ENCODE measurements at regions not wholly inside any gene's neighbourhood (a gene's known extent, or its start where the extent isn't known, plus 50 kb on each side); places are given as distances from the start of the nearest gene placed in this dataset.

GRCh38 chr12:88973998-88974397 lies 378.3 kb downstream of the DUSP6 start:
- no peak overlapping the region for H3K4me3 ChIP-seq
- WGBS (ENCODE audit: missing lambda C conversion rate), result 93% methylated on average over 1 of the region's 1 CpG
- ChIA-PET CTCF (no interaction called here), POLR2A (no interaction called here)
- ATAC-seq (no peak), FAIRE-seq (no peak), DNase-seq (ENCODE audit: low read depth in 1 of 2, low spot score in 1 of 2) (no peak)
- no peaks in the 10 kb centered on the region for H3K4me1 ChIP-seq
- H3K4me2 ChIP-seq, result no peak overlapping the region
- H3K9me3 ChIP-seq, result no peaks in the 10 kb centered on the region
- H3K27ac ChIP-seq, result no peak overlapping the region
- TF ChIP-seq MAFK (IDR thresholded peaks at IDR 0.05; ENCODE audit: partially characterized antibody) (peak; percentile 78), JUNB (IDR thresholded peaks at IDR 0.05) (no peak)

GRCh38 chr12:88970740-88971139 lies 381.6 kb downstream of the DUSP6 start:
- H3K4me3 ChIP-seq, result no peak overlapping the region
- DNase-seq (ENCODE audit: low read depth in 1 of 2, low spot score in 1 of 2) (no peak), FAIRE-seq (peak; percentile 72), ATAC-seq (no peak)
- ChIA-PET CTCF (interaction anchor here (1.6 kb wide), 1 partner anchor 825 kb away, joined by 4 read pairs; no protein-coding TSS in a partner anchor), POLR2A (no interaction called here)
- H3K4me1 ChIP-seq, result no peaks in the 10 kb centered on the region
- WGBS (ENCODE audit: missing lambda C conversion rate), result 0% methylated on average over 1 of the region's 1 CpG
- no peak for TF ChIP-seq HOXB13 (CRISPR knock-in tag; IDR thresholded peaks at IDR 0.05; ENCODE audit: low read depth)
- no peak for TF ChIP-seq NPAS2 (CRISPR knock-in tag; IDR thresholded peaks at IDR 0.05; ENCODE audit: borderline replicate concordance)
- no peak for TF ChIP-seq HOXB5 (CRISPR knock-in tag; IDR thresholded peaks at IDR 0.05)
- TF ChIP-seq, protein P1, sequence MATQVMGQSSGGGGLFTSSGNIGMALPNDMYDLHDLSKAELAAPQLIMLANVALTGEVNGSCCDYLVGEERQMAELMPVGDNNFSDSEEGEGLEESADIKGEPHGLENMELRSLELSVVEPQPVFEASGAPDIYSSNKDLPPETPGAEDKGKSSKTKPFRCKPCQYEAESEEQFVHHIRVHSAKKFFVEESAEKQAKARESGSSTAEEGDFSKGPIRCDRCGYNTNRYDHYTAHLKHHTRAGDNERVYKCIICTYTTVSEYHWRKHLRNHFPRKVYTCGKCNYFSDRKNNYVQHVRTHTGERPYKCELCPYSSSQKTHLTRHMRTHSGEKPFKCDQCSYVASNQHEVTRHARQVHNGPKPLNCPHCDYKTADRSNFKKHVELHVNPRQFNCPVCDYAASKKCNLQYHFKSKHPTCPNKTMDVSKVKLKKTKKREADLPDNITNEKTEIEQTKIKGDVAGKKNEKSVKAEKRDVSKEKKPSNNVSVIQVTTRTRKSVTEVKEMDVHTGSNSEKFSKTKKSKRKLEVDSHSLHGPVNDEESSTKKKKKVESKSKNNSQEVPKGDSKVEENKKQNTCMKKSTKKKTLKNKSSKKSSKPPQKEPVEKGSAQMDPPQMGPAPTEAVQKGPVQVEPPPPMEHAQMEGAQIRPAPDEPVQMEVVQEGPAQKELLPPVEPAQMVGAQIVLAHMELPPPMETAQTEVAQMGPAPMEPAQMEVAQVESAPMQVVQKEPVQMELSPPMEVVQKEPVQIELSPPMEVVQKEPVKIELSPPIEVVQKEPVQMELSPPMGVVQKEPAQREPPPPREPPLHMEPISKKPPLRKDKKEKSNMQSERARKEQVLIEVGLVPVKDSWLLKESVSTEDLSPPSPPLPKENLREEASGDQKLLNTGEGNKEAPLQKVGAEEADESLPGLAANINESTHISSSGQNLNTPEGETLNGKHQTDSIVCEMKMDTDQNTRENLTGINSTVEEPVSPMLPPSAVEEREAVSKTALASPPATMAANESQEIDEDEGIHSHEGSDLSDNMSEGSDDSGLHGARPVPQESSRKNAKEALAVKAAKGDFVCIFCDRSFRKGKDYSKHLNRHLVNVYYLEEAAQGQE (IDR thresholded peaks at IDR 0.05), result no peak
- no peak for TF ChIP-seq HEYL (CRISPR knock-in tag; IDR thresholded peaks at IDR 0.05)
- TF ChIP-seq FOSL2 (IDR thresholded peaks at IDR 0.05), result no peak
- no peak for TF ChIP-seq FOSL2 (CRISPR knock-in tag; IDR thresholded peaks at IDR 0.05)
- no peak for TF ChIP-seq FOSB (CRISPR knock-in tag; IDR thresholded peaks at IDR 0.05)
- TF ChIP-seq NR3C1 (IDR thresholded peaks at IDR 0.05), result no peak
- no peak for TF ChIP-seq CTCF (IDR thresholded peaks at IDR 0.05)
- TF ChIP-seq RNF2 (IDR thresholded peaks at IDR 0.05; ENCODE audit: borderline replicate concordance, low read depth), result no peak
- TF ChIP-seq, protein P2, sequence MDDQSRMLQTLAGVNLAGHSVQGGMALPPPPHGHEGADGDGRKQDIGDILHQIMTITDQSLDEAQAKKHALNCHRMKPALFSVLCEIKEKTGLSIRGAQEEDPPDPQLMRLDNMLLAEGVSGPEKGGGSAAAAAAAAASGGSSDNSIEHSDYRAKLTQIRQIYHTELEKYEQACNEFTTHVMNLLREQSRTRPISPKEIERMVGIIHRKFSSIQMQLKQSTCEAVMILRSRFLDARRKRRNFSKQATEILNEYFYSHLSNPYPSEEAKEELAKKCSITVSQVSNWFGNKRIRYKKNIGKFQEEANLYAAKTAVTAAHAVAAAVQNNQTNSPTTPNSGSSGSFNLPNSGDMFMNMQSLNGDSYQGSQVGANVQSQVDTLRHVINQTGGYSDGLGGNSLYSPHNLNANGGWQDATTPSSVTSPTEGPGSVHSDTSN (IDR thresholded peaks at IDR 0.05), result no peak
- no peak for TF ChIP-seq BHLHE40 (IDR thresholded peaks at IDR 0.05; ENCODE audit: low read depth, low read length)
- no peak overlapping the region for H3K27ac ChIP-seq
- H3K4me2 ChIP-seq, result no peak overlapping the region
- H3K9me3 ChIP-seq, result no peaks in the 10 kb centered on the region

- ATAC-seq (no peak), FAIRE-seq (no peak), DNase-seq (ENCODE audit: low read depth in 1 of 2, low spot score in 1 of 2) (no peak)
- Histone ChIP-seq H3K27ac (no peak overlapping the region), H3K9me3 (no peaks in the 10 kb centered on the region), H3K4me3 (no peak overlapping the region), H3K4me1 (no peaks in the 10 kb centered on the region), H3K4me2 (no peak overlapping the region)
- CTCF ChIA-PET, result interaction anchor here (0.9 kb wide), 1 partner anchor 12 kb away, joined by 3 read pairs; no protein-coding TSS in a partner anchor
- 80% methylated on average over 5 of the region's 5 CpGs for WGBS (ENCODE audit: missing lambda C conversion rate)
- POLR2A ChIA-PET, result no interaction called here
- TF ChIP-seq FOSL2 (IDR thresholded peaks at IDR 0.05) (no peak), FOSL2 (CRISPR knock-in tag; IDR thresholded peaks at IDR 0.05) (no peak), FOXS1 (CRISPR knock-in tag; IDR thresholded peaks at IDR 0.05) (no peak), CHD2 (IDR thresholded peaks at IDR 0.05; ENCODE audit: low read length, partially characterized antibody) (no peak), USF2 (IDR thresholded peaks at IDR 0.05) (no peak), CEBPB (IDR thresholded peaks at IDR 0.05) (no peak), CTCF (IDR thresholded peaks at IDR 0.05) (no peak)
- TF ChIP-seq, protein P3, sequence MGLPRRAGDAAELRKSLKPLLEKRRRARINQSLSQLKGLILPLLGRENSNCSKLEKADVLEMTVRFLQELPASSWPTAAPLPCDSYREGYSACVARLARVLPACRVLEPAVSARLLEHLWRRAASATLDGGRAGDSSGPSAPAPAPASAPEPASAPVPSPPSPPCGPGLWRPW (IDR thresholded peaks at IDR 0.05), result no peak
- TF ChIP-seq, protein P4, sequence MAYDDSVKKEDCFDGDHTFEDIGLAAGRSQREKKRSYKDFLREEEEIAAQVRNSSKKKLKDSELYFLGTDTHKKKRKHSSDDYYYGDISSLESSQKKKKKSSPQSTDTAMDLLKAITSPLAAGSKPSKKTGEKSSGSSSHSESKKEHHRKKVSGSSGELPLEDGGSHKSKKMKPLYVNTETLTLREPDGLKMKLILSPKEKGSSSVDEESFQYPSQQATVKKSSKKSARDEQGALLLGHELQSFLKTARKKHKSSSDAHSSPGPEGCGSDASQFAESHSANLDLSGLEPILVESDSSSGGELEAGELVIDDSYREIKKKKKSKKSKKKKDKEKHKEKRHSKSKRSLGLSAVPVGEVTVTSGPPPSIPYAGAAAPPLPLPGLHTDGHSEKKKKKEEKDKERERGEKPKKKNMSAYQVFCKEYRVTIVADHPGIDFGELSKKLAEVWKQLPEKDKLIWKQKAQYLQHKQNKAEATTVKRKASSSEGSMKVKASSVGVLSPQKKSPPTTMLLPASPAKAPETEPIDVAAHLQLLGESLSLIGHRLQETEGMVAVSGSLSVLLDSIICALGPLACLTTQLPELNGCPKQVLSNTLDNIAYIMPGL (CRISPR knock-in tag; IDR thresholded peaks at IDR 0.05; ENCODE audit: borderline replicate concordance), result no peak
Observed at GRCh38 chr12:88969127-88969526, 383.2 kb downstream of the DUSP6 start.
